ENCODE measurements at regions not wholly inside any gene's neighbourhood (a gene's known extent, or its start where the extent isn't known, plus 50 kb on each side); places are given as distances from the start of the nearest gene placed in this dataset.

DNA sequence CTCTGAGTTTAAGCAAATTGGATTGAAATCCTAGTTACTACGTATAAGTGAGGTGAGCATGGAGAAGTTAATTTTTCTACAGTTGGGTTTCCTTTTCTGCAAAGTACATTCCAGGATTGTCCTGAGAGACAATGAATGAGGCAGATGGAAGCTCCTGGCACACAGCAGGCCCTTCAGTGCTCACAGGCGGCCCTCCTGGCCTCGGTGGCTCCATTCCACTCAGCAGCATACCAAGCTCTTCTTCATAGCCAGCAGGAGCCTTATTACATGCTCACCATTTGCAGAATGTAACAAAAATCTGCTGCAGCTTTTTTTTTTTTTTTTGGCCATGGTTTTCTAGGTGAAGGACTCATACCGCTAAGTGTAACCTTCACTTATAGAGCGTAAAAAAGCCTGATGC, 113.2 kb upstream of the FAM9B start:
- Histone ChIP-seq H3K9ac (ENCODE audit: low read length) (no peak overlapping the region), H3K27ac (ENCODE audit: low read length) (no peak overlapping the region), H3K9me3 (ENCODE audit: low read length) (no peaks in the 10 kb centered on the region), H4K20me1 (ENCODE audit: insufficient read depth) (no peaks in the 10 kb centered on the region), H3K4me2 (ENCODE audit: low read length) (no peak overlapping the region), H3K9me2 (ENCODE audit: insufficient read depth, low read length) (no peaks in the 10 kb centered on the region), H3K27me3 (ENCODE audit: insufficient read depth, low read depth, low read length) (no peaks in the 10 kb centered on the region), H3F3A (ENCODE audit: insufficient read depth, low read length, poor library complexity, severe bottlenecking) (no peaks in the 10 kb centered on the region), H3K79me2 (replicated peaks; ENCODE audit: insufficient read depth, low read length) (no peaks in the 10 kb centered on the region), H3K4me3 (ENCODE audit: low read length) (no peak overlapping the region), H2AFZ (ENCODE audit: low read depth, low read length) (no peak overlapping the region), H3K36me3 (ENCODE audit: insufficient read depth, low read length) (no peaks in the 10 kb centered on the region)
- no peak for TF ChIP-seq SMC3 (conservative IDR thresholded peaks at IDR 0.05; ENCODE audit: poor library complexity)
- TF ChIP-seq POLR2AphosphoS5 (IDR thresholded peaks at IDR 0.05) = no peak
- TF ChIP-seq RAD21 (conservative IDR thresholded peaks at IDR 0.05) = no peak
- no peak for TF ChIP-seq EZH2 (IDR thresholded peaks at IDR 0.05; ENCODE audit: borderline replicate concordance, insufficient read depth, low read length, poor library complexity, severe bottlenecking)
- no peak for TF ChIP-seq MXI1 (conservative IDR thresholded peaks at IDR 0.05; ENCODE audit: poor library complexity, severe bottlenecking)
- TF ChIP-seq TAF1 (IDR thresholded peaks at IDR 0.05; ENCODE audit: low read depth) = no peak
- no peak for TF ChIP-seq CTCF (IDR thresholded peaks at IDR 0.05; ENCODE audit: poor library complexity, severe bottlenecking)
- TF ChIP-seq EP300 (conservative IDR thresholded peaks at IDR 0.05; ENCODE audit: poor library complexity, severe bottlenecking) = no peak
- TF ChIP-seq REST (IDR thresholded peaks at IDR 0.05; ENCODE audit: borderline replicate concordance) = no peak

GRCh38 chrX:9147726-9148125, 113.8 kb upstream of the FAM9B start:
- H2AFZ ChIP-seq (ENCODE audit: low read depth, low read length) = no peak overlapping the region
- no peaks in the 10 kb centered on the region for H3K9me2 ChIP-seq (ENCODE audit: insufficient read depth, low read length)
- H3K4me2 ChIP-seq (ENCODE audit: low read length) = no peak overlapping the region
- no peaks in the 10 kb centered on the region for H3F3A ChIP-seq (ENCODE audit: insufficient read depth, low read length, poor library complexity, severe bottlenecking)
- no peak overlapping the region for H3K4me3 ChIP-seq (ENCODE audit: low read length)
- no peak overlapping the region for H3K27ac ChIP-seq (ENCODE audit: low read length)
- TF ChIP-seq TAF1 (IDR thresholded peaks at IDR 0.05; ENCODE audit: low read depth) (no peak), EP300 (conservative IDR thresholded peaks at IDR 0.05; ENCODE audit: poor library complexity, severe bottlenecking) (no peak), REST (IDR thresholded peaks at IDR 0.05; ENCODE audit: borderline replicate concordance) (no peak), POLR2AphosphoS5 (IDR thresholded peaks at IDR 0.05) (no peak)
- no peaks in the 10 kb centered on the region for H3K36me3 ChIP-seq (ENCODE audit: insufficient read depth, low read length)
- H4K20me1 ChIP-seq (ENCODE audit: insufficient read depth) = no peaks in the 10 kb centered on the region
- H3K27me3 ChIP-seq (ENCODE audit: insufficient read depth, low read depth, low read length) = no peaks in the 10 kb centered on the region
- no peak overlapping the region for H3K9ac ChIP-seq (ENCODE audit: low read length)
- no peaks in the 10 kb centered on the region for H3K79me2 ChIP-seq (replicated peaks; ENCODE audit: insufficient read depth, low read length)
- no peaks in the 10 kb centered on the region for H3K9me3 ChIP-seq (ENCODE audit: low read length)
